Ovary (tissue), 3 donors: ENCODE measurements at regions not wholly inside any gene's neighbourhood (a gene's known extent, or its start where the extent isn't known, plus 50 kb on each side); places are given as distances from the start of the nearest gene placed in this dataset.
"Not testable (repeated sequence)": the region's sequence is repeated elsewhere in the genome, so short reads cannot be mapped to it uniquely, and the experiment has no call there.

Source experiments
- CTCF ChIP-seq, 3 donors: fragments of 450-650 bp in 2 of 3; fragments of 200-600 bp in 1 of 3; IDR thresholded peaks; one replicate each; pipeline versions ENCODE4 v1.5.1 to v1.8.0; 2016 to 2022; ENCODE audit warnings: antibody characterized with exemption in 3 of 3, mild to moderate bottlenecking in 1 of 3
- EP300 ChIP-seq: sonication (generic); formaldehyde crosslinking; IDR thresholded peaks from one replicate; pipeline ENCODE4 v1.6.1; 2017; ENCODE audit warnings: antibody characterized with exemption
- POLR2A ChIP-seq: fragments of 450-650 bp; IDR thresholded peaks from one replicate; pipeline ENCODE4 v1.6.1; 2017; ENCODE audit warnings: antibody characterized with exemption, mild to moderate bottlenecking, moderate library complexity
- donor health status: DM: no; HTN: no; CAD: no.

DNA sequence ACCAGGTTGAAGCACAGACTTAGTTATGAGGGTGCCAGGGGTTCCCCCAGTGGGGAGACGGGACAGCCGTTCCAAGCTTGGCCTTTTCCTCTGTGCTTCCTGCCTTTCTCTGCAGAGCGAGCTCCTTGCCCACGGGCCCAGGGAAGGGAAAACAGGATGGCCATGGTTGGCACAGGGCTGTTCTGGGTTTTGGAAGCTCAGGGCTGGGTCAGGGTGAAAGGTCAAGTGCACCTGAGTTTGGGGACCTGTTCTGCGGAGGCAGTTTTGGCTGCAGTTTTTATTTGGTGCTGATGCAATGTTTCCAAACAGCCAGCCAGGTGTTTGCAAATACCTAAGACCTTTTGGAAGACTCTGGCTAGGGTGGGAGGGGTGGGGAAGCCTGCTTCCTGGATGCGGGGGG is 4412.5 kb upstream of the TPTE start:
- not testable (repeated sequence) for TF ChIP-seq CTCF (IDR thresholded peaks at IDR 0.05); EP300; POLR2A
